Ishikawa (cell line): ENCODE measurements at regions not wholly inside any gene's neighbourhood (a gene's known extent, or its start where the extent isn't known, plus 50 kb on each side); places are given as distances from the start of the nearest gene placed in this dataset.

Experiments
- CEBPB ChIP-seq: IDR thresholded peaks from 2 replicates; pipeline ENCODE4 v1.6.1; 2012
- CREB1 ChIP-seq: IDR thresholded peaks from 2 replicates; pipeline ENCODE4 v1.6.1; 2012; ENCODE audit warnings: low read depth
- EGR1 ChIP-seq: IDR thresholded peaks from 2 replicates; pipeline ENCODE4 v1.6.1; 2012
- EP300 ChIP-seq: IDR thresholded peaks from 2 replicates; pipeline ENCODE4 v1.6.1; 2012; ENCODE audit warnings: borderline replicate concordance
- FOXM1 ChIP-seq: IDR thresholded peaks from 2 replicates; pipeline ENCODE4 v1.6.1; 2012; ENCODE audit warnings: low read depth, borderline replicate concordance
- NFIC ChIP-seq: IDR thresholded peaks from 2 replicates; pipeline ENCODE4 v1.6.1; 2012
- RAD21 ChIP-seq: IDR thresholded peaks from 2 replicates; pipeline ENCODE4 v1.6.1; 2012; ENCODE audit warnings: low read depth
- TAF1 ChIP-seq: IDR thresholded peaks from 2 replicates; pipeline ENCODE4 v1.6.1; 2012; ENCODE audit warnings: low read depth, mild to moderate bottlenecking
- TCF12 ChIP-seq: IDR thresholded peaks from 2 replicates; pipeline ENCODE4 v1.6.1; 2012; ENCODE audit warnings: low read depth
- TEAD4 ChIP-seq: IDR thresholded peaks from 2 replicates; pipeline ENCODE4 v1.6.1; 2012
- YY1 ChIP-seq: IDR thresholded peaks from 2 replicates; pipeline ENCODE4 v1.6.1; 2012; ENCODE audit warnings: low read depth
- ZBTB7A ChIP-seq: IDR thresholded peaks from 2 replicates; pipeline ENCODE4 v1.6.1; 2012; ENCODE audit warnings: low read depth
- TF ChIP-seq, protein P1 (sequence below): IDR thresholded peaks from 2 replicates; pipeline ENCODE4 v1.6.1; 2012
- TF ChIP-seq, protein P2 (sequence below): IDR thresholded peaks from 2 replicates; pipeline ENCODE4 v1.6.1; 2012
- TF ChIP-seq, protein P3 (sequence below): IDR thresholded peaks from 2 replicates; pipeline ENCODE4 v1.6.1; 2012; ENCODE audit warnings: low read depth, mild to moderate bottlenecking

DNA sequence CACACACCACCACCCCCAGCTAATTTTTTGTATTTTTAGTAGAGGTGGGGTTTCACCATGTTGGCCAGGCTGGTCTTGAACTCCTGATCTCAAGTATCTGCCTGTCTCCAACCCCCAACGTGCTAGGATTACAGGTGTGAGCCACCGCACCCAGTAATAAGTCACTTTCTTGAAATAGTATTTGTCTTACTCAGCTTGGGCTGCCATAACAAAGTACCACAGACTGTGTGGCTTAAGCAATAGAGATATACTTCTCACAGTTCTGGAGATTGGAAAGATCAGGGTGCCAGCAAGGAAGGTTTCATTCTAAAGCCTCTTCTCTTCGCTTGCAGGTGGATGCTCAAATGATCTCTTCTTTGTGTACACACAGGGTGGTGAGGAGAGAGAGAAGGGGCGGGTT, 99.8 kb downstream of the ARRDC3 start:
- TF ChIP-seq TEAD4 (no peak), YY1 (no peak), FOXM1 (no peak), TAF1 (no peak), RAD21 (no peak), EP300 (no peak), NFIC (no peak), ZBTB7A (no peak), CREB1 (no peak), TCF12 (no peak), CEBPB (no peak), EGR1 (no peak)
- TF ChIP-seq, protein P1, sequence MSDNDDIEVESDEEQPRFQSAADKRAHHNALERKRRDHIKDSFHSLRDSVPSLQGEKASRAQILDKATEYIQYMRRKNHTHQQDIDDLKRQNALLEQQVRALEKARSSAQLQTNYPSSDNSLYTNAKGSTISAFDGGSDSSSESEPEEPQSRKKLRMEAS, result no peak
- TF ChIP-seq, protein P2, sequence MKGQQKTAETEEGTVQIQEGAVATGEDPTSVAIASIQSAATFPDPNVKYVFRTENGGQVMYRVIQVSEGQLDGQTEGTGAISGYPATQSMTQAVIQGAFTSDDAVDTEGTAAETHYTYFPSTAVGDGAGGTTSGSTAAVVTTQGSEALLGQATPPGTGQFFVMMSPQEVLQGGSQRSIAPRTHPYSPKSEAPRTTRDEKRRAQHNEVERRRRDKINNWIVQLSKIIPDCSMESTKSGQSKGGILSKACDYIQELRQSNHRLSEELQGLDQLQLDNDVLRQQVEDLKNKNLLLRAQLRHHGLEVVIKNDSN, result no peak
- TF ChIP-seq, protein P3, sequence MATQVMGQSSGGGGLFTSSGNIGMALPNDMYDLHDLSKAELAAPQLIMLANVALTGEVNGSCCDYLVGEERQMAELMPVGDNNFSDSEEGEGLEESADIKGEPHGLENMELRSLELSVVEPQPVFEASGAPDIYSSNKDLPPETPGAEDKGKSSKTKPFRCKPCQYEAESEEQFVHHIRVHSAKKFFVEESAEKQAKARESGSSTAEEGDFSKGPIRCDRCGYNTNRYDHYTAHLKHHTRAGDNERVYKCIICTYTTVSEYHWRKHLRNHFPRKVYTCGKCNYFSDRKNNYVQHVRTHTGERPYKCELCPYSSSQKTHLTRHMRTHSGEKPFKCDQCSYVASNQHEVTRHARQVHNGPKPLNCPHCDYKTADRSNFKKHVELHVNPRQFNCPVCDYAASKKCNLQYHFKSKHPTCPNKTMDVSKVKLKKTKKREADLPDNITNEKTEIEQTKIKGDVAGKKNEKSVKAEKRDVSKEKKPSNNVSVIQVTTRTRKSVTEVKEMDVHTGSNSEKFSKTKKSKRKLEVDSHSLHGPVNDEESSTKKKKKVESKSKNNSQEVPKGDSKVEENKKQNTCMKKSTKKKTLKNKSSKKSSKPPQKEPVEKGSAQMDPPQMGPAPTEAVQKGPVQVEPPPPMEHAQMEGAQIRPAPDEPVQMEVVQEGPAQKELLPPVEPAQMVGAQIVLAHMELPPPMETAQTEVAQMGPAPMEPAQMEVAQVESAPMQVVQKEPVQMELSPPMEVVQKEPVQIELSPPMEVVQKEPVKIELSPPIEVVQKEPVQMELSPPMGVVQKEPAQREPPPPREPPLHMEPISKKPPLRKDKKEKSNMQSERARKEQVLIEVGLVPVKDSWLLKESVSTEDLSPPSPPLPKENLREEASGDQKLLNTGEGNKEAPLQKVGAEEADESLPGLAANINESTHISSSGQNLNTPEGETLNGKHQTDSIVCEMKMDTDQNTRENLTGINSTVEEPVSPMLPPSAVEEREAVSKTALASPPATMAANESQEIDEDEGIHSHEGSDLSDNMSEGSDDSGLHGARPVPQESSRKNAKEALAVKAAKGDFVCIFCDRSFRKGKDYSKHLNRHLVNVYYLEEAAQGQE, result no peak

DNA sequence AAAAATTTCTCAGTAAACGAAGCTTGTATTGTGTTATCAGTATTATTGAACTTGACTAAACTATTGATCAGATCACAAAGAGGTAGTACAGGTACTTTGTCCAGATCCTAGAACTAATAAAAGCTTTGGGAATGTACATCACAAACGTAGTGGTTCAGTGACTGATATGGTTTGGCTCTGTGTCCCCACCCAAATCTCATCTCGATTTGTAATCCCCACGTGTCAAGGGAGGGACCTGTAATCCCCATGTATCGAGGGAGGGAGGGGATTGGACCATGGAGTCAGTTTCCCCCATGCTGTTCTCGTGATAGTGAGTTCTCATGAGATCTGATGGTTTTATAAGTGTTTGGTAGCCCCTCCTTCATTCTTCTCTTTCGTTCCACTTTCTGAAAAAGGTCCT, 100.9 kb downstream of the ARRDC3 start:
- TF ChIP-seq TCF12, result no peak
- TF ChIP-seq TEAD4, result no peak
- TF ChIP-seq, protein P2, result no peak
- TF ChIP-seq ZBTB7A, result no peak
- no peak for TF ChIP-seq CEBPB
- TF ChIP-seq, protein P3, result no peak
- TF ChIP-seq RAD21, result no peak
- no peak for TF ChIP-seq NFIC
- TF ChIP-seq CREB1, result no peak
- TF ChIP-seq, protein P1, result no peak

DNA sequence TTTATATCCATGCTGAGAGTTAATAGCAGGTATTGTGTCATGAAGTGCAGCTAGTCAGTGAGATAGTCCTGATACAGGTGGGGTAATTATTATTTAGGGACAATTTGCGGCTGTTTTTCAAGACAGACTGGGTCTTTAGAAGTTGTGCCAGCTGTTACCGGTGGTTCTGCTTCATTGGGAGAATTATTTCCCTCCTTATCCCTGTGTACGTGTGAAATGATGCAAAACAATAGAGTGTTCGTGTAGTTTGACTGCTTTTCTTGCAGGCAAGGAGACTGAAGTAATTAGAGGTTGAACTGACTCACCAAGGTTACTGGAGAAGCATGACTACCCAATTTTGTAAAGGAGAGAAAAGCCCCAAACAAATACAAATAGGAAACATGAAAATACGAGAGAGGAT, 101.7 kb downstream of the ARRDC3 start:
- peak; percentile 96 for TF ChIP-seq EP300
- TF ChIP-seq, protein P3, result no peak
- TF ChIP-seq RAD21, result peak; percentile 26; the same call in 1 of the 2 replicates
- TF ChIP-seq FOXM1, result peak; percentile 93; the same call in 1 of the 2 replicates
- no peak for TF ChIP-seq TAF1
- TF ChIP-seq, protein P2, result no peak
- TF ChIP-seq CEBPB, result peak; percentile 62
- peak; percentile 85 for TF ChIP-seq TEAD4
- peak; percentile 94 for TF ChIP-seq TCF12
- peak; percentile 35; the same call in 1 of the 2 replicates for TF ChIP-seq CREB1
- no peak for TF ChIP-seq EGR1
- TF ChIP-seq, protein P1, result peak; percentile 59
- TF ChIP-seq YY1, result peak; percentile 48; the same call in 1 of the 2 replicates
- TF ChIP-seq ZBTB7A, result no peak
- peak; percentile 96 for TF ChIP-seq NFIC
